PC-9 (cell line): ENCODE measurements at regions not wholly inside any gene's neighbourhood (a gene's known extent, or its start where the extent isn't known, plus 50 kb on each side); places are given as distances from the start of the nearest gene placed in this dataset.

Experiments used
- CTCF ChIP-seq: fragments of 200-600 bp; sonication (generic); conservative IDR thresholded peaks from 2 replicates; pipeline ENCODE4 v1.6.1; 2017; ENCODE audit warnings: mixed run types, antibody characterized with exemption, mild to moderate bottlenecking, moderate library complexity
- EZH2 ChIP-seq: fragments of 200-600 bp; sonication (generic); IDR thresholded peaks from 2 replicates; pipeline ENCODE4 v1.8.0; 2017; ENCODE audit warnings: antibody characterized with exemption, low read depth

- TF ChIP-seq CTCF (no peak), EZH2 (no peak)
These were observed 146.0 kb downstream of the IL20RB start for GRCh38 chr3:137103739-137104138.
